GM11168 (cell line): ENCODE measurements at regions not wholly inside any gene's neighbourhood (a gene's known extent, or its start where the extent isn't known, plus 50 kb on each side); places are given as distances from the start of the nearest gene placed in this dataset.

Experiments used
- in situ Hi-C: fragments of 300-500 bp; cut with MboI; formaldehyde crosslinking; loops from one replicate; pipeline ENCODE4 v1.12.0; 2022; ENCODE audit warnings: low sequenced_read_pairs; ENCODE audit not compliant: unreplicated experiment

GRCh38 chr2:62307469-62308389, 111.8 kb downstream of the B3GNT2 start:
- in situ Hi-C loops = no loop called here

DNA sequence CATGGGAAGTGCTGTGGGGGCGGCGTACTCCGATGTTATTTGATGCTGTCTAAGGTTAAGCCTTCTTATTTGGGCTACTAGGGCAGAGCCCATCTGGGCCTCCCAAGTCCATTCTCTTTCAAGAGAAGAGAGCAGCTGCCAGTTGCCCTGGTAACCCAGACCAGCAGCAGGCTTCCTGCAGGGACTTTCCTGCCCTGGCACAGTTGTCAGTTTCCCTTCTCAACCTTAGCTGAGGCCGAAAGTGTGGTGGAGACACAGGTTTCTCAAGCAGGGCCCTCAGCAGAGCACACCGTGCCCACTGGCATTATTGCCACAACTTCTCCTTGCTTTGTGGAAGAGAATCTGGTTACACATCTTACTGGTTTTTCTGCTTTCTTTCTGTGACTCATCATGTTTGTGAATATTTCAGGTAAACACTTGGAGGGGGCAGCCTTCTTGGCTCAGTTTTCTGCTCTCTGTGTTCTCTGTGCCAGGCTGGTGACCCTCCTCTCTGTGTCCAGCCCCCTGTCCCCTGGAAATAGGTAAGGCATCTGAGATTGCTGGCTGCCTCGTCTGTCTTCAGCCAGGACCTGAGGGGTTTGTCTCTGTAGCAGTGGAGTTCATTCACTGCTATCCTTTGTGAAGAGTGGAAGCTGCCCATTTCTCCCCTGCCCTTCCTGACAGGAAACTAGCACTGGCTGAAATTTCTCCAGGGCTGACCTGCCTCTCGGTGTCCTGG, 111.0 kb downstream of the B3GNT2 start:
- in situ Hi-C loops = no loop called here

DNA sequence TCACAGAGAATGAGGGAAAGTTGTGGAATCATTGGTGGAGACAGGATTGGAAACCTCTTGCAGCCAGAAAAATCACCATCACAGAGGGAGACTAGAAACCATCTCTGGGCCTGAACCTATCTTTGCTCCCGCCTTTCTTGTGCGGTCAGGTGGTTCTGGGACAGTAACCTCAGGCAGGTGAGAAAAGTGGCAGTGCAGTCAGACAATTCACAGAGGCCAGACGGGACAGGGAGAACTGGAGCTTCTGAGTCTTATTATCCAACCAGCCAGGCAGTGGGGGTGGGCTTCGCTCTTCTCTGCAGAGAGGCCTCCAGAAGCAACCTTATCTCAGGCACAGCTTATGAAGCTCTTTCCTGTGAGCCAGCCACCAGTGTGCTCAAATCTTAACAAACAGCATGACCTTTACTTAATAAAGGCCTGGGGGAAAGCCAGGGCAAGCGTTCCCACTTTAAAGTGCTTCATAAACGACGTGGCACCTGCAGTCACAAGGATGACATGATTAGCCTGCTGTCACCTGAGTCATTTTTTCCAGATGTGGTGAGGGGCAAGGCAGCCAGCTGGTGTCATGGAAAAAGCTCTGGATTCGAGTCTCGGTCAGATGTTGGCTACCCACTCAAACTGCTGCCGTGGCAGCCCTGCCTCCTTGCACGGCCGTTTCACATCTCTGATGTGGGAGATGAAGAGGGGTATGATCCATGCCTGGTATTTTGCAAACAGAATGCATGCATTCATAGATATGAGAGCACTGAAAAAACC, 109.7 kb downstream of the B3GNT2 start:
- in situ Hi-C loops = no loop called here

- in situ Hi-C loops = no loop called here
Measured at GRCh38 chr2:62304429-62305417, 108.8 kb downstream of the B3GNT2 start.

DNA sequence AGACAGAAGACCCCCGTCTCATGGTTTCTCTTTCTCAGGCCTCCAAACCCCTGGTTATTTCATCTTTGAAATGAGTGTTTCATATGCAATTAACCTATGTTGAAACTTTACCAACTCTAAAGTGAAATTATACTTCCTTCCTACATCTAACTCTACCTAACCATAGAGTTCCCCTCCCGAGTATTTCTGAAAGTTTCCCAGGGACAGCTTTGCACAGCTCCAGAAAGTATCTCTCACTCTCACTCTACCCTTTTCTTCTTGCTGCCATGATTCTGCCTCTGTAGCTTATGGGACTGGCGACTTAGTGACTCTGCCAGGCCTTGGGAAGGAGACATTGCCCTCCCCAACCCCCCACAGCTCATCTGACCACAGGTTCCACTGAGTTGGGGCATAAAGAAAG, 107.9 kb downstream of the B3GNT2 start:
- in situ Hi-C loops = no loop called here

GRCh38 chr2:62302631-62303435, 106.9 kb downstream of the B3GNT2 start:
- in situ Hi-C loops = no loop called here

DNA sequence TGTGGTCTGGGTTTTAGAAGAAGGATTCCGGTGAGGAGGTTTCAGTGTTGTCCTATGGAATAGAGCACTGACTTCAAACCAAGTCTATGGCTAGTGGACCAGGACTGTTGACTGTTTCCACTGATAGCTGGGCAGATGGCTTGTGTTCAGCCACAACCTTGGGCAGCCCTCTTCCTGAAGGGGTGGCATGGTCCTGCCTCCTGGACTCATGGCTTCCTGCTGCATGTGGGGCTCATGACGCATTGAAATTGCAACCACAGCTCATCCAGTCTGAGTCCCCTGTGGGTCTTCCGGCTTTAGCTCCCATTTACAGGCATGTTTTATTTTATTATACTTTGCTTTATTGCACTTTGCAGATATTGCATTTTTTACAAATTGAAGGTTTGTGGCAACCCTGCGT, 105.0 kb downstream of the B3GNT2 start:
- in situ Hi-C loops = no loop called here

- in situ Hi-C loops = no loop called here
Measured at GRCh38 chr2:62297624-62298010, 101.7 kb downstream of the B3GNT2 start.

- in situ Hi-C loops = no loop called here
Measured at GRCh38 chr2:62296832-62297623, 101.1 kb downstream of the B3GNT2 start.

- in situ Hi-C loops = no loop called here
Measured at GRCh38 chr2:62296034-62296831, 100.3 kb downstream of the B3GNT2 start.

DNA sequence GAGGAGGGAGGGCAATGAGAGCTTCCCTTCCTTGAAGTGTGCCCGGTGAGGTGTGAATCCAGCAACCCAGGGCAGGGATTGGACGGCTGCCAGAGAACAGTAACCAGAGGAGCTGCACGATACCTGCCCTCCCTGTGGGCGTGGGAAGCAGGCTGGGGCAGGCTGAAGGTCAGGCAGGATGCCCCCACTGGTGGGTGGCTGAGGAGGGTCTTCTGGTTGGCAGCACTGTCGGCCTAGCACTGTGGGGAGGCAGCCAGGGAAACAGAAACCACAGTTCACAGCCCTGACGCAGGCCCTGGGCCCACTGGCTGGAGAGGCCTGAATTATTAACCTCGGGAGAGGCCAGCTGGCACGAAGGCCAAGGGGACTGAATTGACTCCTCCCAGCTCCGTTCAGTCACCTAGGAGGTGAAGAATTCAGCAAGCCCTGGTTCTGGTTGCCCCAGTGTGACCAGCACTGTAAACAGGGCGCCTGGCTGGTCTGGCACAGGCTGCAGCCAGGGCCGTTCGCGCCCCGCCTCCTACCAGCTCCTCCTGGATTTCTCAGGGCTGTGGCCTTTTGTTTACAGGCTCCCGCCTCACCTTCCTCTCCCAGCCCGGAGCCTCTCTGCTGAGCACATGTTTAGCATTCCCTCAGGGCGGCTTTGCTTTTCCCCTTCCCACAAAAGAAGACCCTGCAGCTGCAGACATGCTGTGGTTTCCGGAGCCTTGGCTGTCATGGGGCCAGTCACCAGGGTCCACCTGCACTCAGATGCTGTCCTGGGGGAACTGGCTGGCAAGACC, 97.8 kb downstream of the B3GNT2 start:
- in situ Hi-C loops = no loop called here

- in situ Hi-C loops = no loop called here
Measured at GRCh38 chr2:62293151-62293489, 97.2 kb downstream of the B3GNT2 start.

GRCh38 chr2:62292190-62292589, 96.3 kb downstream of the B3GNT2 start:
- in situ Hi-C loops = no loop called here

- in situ Hi-C loops = no loop called here
Measured at GRCh38 chr2:62291517-62292137, 95.7 kb downstream of the B3GNT2 start.

DNA sequence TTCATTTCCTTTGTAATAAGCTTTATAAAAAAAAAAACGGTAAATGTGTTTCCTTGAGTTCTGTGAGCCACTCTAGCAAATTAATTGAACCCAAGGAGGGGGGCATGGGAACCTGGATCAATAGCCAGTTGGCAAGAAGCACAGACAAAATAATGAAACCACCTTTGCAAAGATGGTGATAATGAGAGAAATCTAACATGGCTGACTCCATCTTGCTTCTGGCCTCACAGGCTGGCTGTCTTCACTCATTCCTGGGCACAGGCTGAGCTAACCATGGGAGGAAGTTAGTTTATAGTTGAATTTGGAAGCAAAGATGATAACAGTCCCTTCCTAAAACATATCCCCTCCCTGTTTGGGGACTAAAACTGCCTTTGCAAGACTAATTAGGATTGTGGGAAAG, 95.1 kb downstream of the B3GNT2 start:
- in situ Hi-C loops = no loop called here
